ENCODE measurements at regions not wholly inside any gene's neighbourhood (a gene's known extent, or its start where the extent isn't known, plus 50 kb on each side); places are given as distances from the start of the nearest gene placed in this dataset.
"Not testable (repeated sequence)": the region's sequence is repeated elsewhere in the genome, so short reads cannot be mapped to it uniquely, and the experiment has no call there.

GRCh38 chr5:145562931-145563330, 272.2 kb downstream of the PRELID2 start:
- DNase-seq, result no peak

- DNase-seq, result no peak
Observed at GRCh38 chr5:145558288-145558687, 276.9 kb downstream of the PRELID2 start.

- DNase-seq, result no peak
Observed at GRCh38 chr5:145557345-145557744, 277.8 kb downstream of the PRELID2 start.

- DNase-seq, result no peak
Observed at GRCh38 chr5:145554399-145554798, 280.7 kb downstream of the PRELID2 start.

- no peak for DNase-seq
Observed at GRCh38 chr5:145553177-145553576, 282.0 kb downstream of the PRELID2 start.

- no peak for DNase-seq
Observed at GRCh38 chr5:145551714-145552113, 283.4 kb downstream of the PRELID2 start.

- DNase-seq, result no peak
Observed at GRCh38 chr5:145548097-145548496, 287.0 kb downstream of the PRELID2 start.

GRCh38 chr5:145544401-145544800, 290.7 kb downstream of the PRELID2 start:
- DNase-seq, result no peak

- DNase-seq, result no peak
Observed at GRCh38 chr5:145543968-145544367, 291.2 kb downstream of the PRELID2 start.

- no peak for DNase-seq
Observed at GRCh38 chr5:145540375-145540774, 294.8 kb downstream of the PRELID2 start.

- DNase-seq, result no peak
Observed at GRCh38 chr5:145539201-145539600, 295.9 kb downstream of the PRELID2 start.

GRCh38 chr5:145536133-145536532, 299.0 kb downstream of the PRELID2 start:
- no peak for DNase-seq

GRCh38 chr5:145531038-145531734, 304.0 kb downstream of the PRELID2 start:
- DNase-seq, result no peak

- DNase-seq, result no peak
Observed at GRCh38 chr5:145521523-145521922, 313.6 kb downstream of the PRELID2 start.

- no peak for DNase-seq
Observed at GRCh38 chr5:145521066-145521465, 314.1 kb downstream of the PRELID2 start.

- DNase-seq, result no peak
Observed at GRCh38 chr5:145520335-145520734, 314.8 kb downstream of the PRELID2 start.

GRCh38 chr5:145517588-145517987, 317.6 kb downstream of the PRELID2 start:
- not testable (repeated sequence) for DNase-seq

- no peak for DNase-seq
Observed at GRCh38 chr5:145511351-145511750, 323.8 kb downstream of the PRELID2 start.

GRCh38 chr5:145510769-145511168, 324.4 kb downstream of the PRELID2 start:
- no peak for DNase-seq

- DNase-seq, result no peak
Observed at GRCh38 chr5:145510324-145510723, 324.8 kb downstream of the PRELID2 start.

GRCh38 chr5:145509336-145510136, 325.6 kb downstream of the PRELID2 start:
- DNase-seq, result no peak

- no peak for DNase-seq
Observed at GRCh38 chr5:145506185-145506850, 328.8 kb downstream of the PRELID2 start.

- no peak for DNase-seq
Observed at GRCh38 chr5:145502906-145503305, 332.2 kb downstream of the PRELID2 start.

- DNase-seq, result no peak
Observed at GRCh38 chr5:145500710-145501109, 334.4 kb downstream of the PRELID2 start.

All from NCI-H774 (cell line).